ENCODE measurements at regions not wholly inside any gene's neighbourhood (a gene's known extent, or its start where the extent isn't known, plus 50 kb on each side); places are given as distances from the start of the nearest gene placed in this dataset.

GRCh38 chr5:17364987-17365810 lies 132.8 kb upstream of the TAF11L2 start:
- H3K27me3 ChIP-seq (ENCODE audit: insufficient read depth, low read depth, severe bottlenecking) = no peaks in the 10 kb centered on the region
- no peak for DNase-seq
- no peak overlapping the region for H3K27ac ChIP-seq
- peak overlapping the region; percentile 27 for H3K4me3 ChIP-seq (ENCODE audit: low read depth, low read length)
- no peaks in the 10 kb centered on the region for H3K36me3 ChIP-seq
- peaks cover 2% of the 10 kb centered on the region for H3K9me3 ChIP-seq (ENCODE audit: severe bottlenecking)
- TF ChIP-seq CTCF (IDR thresholded peaks at IDR 0.05; ENCODE audit: low read depth, low read length) = no peak

GRCh38 chr5:17365811-17366138 lies 132.3 kb upstream of the TAF11L2 start:
- Histone ChIP-seq H3K4me3 (ENCODE audit: low read depth, low read length) (peak overlapping the region; percentile 27), H3K9me3 (ENCODE audit: severe bottlenecking) (peaks cover 2% of the 10 kb centered on the region), H3K36me3 (no peaks in the 10 kb centered on the region), H3K27ac (no peak overlapping the region), H3K27me3 (ENCODE audit: insufficient read depth, low read depth, severe bottlenecking) (no peaks in the 10 kb centered on the region)
- DNase-seq = peak; percentile 53
- no peak for TF ChIP-seq CTCF (IDR thresholded peaks at IDR 0.05; ENCODE audit: low read depth, low read length)

GRCh38 chr5:17367256-17367840 lies 130.7 kb upstream of the TAF11L2 start:
- H3K27ac ChIP-seq = no peak overlapping the region
- no peak for DNase-seq
- H3K36me3 ChIP-seq = no peaks in the 10 kb centered on the region
- TF ChIP-seq CTCF (IDR thresholded peaks at IDR 0.05; ENCODE audit: low read depth, low read length) = no peak
- H3K9me3 ChIP-seq (ENCODE audit: severe bottlenecking) = peaks cover 5% of the 10 kb centered on the region
- H3K27me3 ChIP-seq (ENCODE audit: insufficient read depth, low read depth, severe bottlenecking) = no peaks in the 10 kb centered on the region
- no peak overlapping the region for H3K4me3 ChIP-seq (ENCODE audit: low read depth, low read length)

- no peak for TF ChIP-seq CTCF (IDR thresholded peaks at IDR 0.05; ENCODE audit: low read depth, low read length)
- no peak for DNase-seq
- Histone ChIP-seq H3K27ac (no peak overlapping the region), H3K27me3 (ENCODE audit: insufficient read depth, low read depth, severe bottlenecking) (no peaks in the 10 kb centered on the region), H3K4me3 (ENCODE audit: low read depth, low read length) (no peak overlapping the region), H3K36me3 (no peaks in the 10 kb centered on the region), H3K9me3 (ENCODE audit: severe bottlenecking) (peaks cover 5% of the 10 kb centered on the region)
These were observed 127.4 kb upstream of the TAF11L2 start for GRCh38 chr5:17370651-17371050.

- Histone ChIP-seq H3K9me3 (ENCODE audit: severe bottlenecking) (peaks cover 3% of the 10 kb centered on the region), H3K4me3 (ENCODE audit: low read depth, low read length) (no peak overlapping the region), H3K27me3 (ENCODE audit: insufficient read depth, low read depth, severe bottlenecking) (no peaks in the 10 kb centered on the region), H3K27ac (no peak overlapping the region), H3K36me3 (no peaks in the 10 kb centered on the region)
- no peak for DNase-seq
- TF ChIP-seq CTCF (IDR thresholded peaks at IDR 0.05; ENCODE audit: low read depth, low read length) = no peak
These were observed 124.6 kb upstream of the TAF11L2 start for GRCh38 chr5:17373406-17373805.
